LoVo (cell line): ENCODE measurements at regions not wholly inside any gene's neighbourhood (a gene's known extent, or its start where the extent isn't known, plus 50 kb on each side); places are given as distances from the start of the nearest gene placed in this dataset.

ENCODE experiments used
- DNase-seq: peaks from one replicate; pipeline ENCODE4 v3.0.0-alpha.2; 2016; ENCODE audit warnings: low spot score

- no peak for DNase-seq
These were observed 488.7 kb upstream of the ACVR2A start for GRCh38 chr2:147356157-147356556.

- no peak for DNase-seq
These were observed 489.1 kb upstream of the ACVR2A start for GRCh38 chr2:147355706-147356105.

GRCh38 chr2:147353072-147353381 lies 491.8 kb upstream of the ACVR2A start:
- DNase-seq = no peak

GRCh38 chr2:147352264-147353071 lies 492.4 kb upstream of the ACVR2A start:
- DNase-seq = no peak

GRCh38 chr2:147351784-147352183 lies 493.0 kb upstream of the ACVR2A start:
- no peak for DNase-seq

- DNase-seq = no peak
These were observed 495.8 kb upstream of the ACVR2A start for GRCh38 chr2:147348931-147349555.

- DNase-seq = no peak
These were observed 498.7 kb upstream of the ACVR2A start for GRCh38 chr2:147346142-147346541.

GRCh38 chr2:147345246-147345645 lies 499.6 kb upstream of the ACVR2A start:
- DNase-seq = peak; percentile 15

- DNase-seq = no peak
These were observed 502.5 kb upstream of the ACVR2A start for GRCh38 chr2:147342329-147342728.

GRCh38 chr2:147331790-147332419 lies 512.9 kb upstream of the ACVR2A start:
- DNase-seq = no peak

GRCh38 chr2:147330925-147331324 lies 513.9 kb upstream of the ACVR2A start:
- DNase-seq = no peak

GRCh38 chr2:147327613-147328012 lies 517.2 kb upstream of the ACVR2A start:
- DNase-seq = no peak

- DNase-seq = no peak
These were observed 518.8 kb upstream of the ACVR2A start for GRCh38 chr2:147325990-147326389.

- no peak for DNase-seq
These were observed 524.7 kb upstream of the ACVR2A start for GRCh38 chr2:147320146-147320545.

- no peak for DNase-seq
These were observed 533.8 kb upstream of the ACVR2A start for GRCh38 chr2:147311058-147311430.

GRCh38 chr2:147310335-147311057 lies 534.3 kb upstream of the ACVR2A start:
- DNase-seq = no peak

- DNase-seq = no peak
These were observed 547.0 kb upstream of the ACVR2A start for GRCh38 chr2:147297820-147298219.

- DNase-seq = peak; percentile 35
These were observed 549.9 kb upstream of the ACVR2A start for GRCh38 chr2:147294825-147295392.

GRCh38 chr2:147293991-147294824 lies 550.6 kb upstream of the ACVR2A start:
- no peak for DNase-seq

GRCh38 chr2:147288131-147288530 lies 556.7 kb upstream of the ACVR2A start:
- DNase-seq = no peak

- DNase-seq = no peak
These were observed 568.9 kb upstream of the ACVR2A start for GRCh38 chr2:147275943-147276342.

GRCh38 chr2:147273628-147274027 lies 571.2 kb upstream of the ACVR2A start:
- no peak for DNase-seq
